Upper lobe of right lung (tissue), 1 donor: ENCODE measurements at regions not wholly inside any gene's neighbourhood (a gene's known extent, or its start where the extent isn't known, plus 50 kb on each side); places are given as distances from the start of the nearest gene placed in this dataset.
"Not testable (repeated sequence)": the region's sequence is repeated elsewhere in the genome, so short reads cannot be mapped to it uniquely, and the experiment has no call there.

ENCODE experiments used
- ATAC-seq: fragments of 200-7000 bp; cut with Tn5 transposase; one replicate; pipeline ENCODE4 v1.9.1; 2020; ENCODE audit warnings: mild to moderate bottlenecking, moderate library complexity
- DNase-seq: peaks from one replicate; pipeline ENCODE4 v3.0.0-alpha.2; 2020
- H3K27ac ChIP-seq: fragments of 200-600 bp; one replicate; pipeline ENCODE4 v1.8.0; 2022
- H3K27me3 ChIP-seq: fragments of 200-600 bp; one replicate; pipeline ENCODE4 v1.8.0; 2022; ENCODE audit warnings: mild to moderate bottlenecking
- H3K36me3 ChIP-seq: fragments of 200-600 bp; one replicate; pipeline ENCODE4 v1.8.0; 2022
- H3K4me1 ChIP-seq: fragments of 200-600 bp; one replicate; pipeline ENCODE4 v1.8.0; 2022
- H3K4me3 ChIP-seq: fragments of 200-600 bp; one replicate; pipeline ENCODE4 v1.8.0; 2022; ENCODE audit warnings: mild to moderate bottlenecking
- H3K9me3 ChIP-seq: fragments of 200-600 bp; one replicate; pipeline ENCODE4 v1.8.0; 2022
- CTCF ChIP-seq: fragments of 200-600 bp; IDR thresholded peaks from one replicate; pipeline ENCODE4 v1.8.0; 2022; ENCODE audit warnings: antibody characterized with exemption
- intact Hi-C: fragments of 100-400 bp; cut with DNase I; formaldehyde crosslinking; loops from one replicate; pipeline ENCODE4 v1.11.0; 2022
- donor health status: DM: no; HTN: yes; CAD: no; lungs with severe emphysema.

GRCh38 chr1:30087465-30087864 lies 635.9 kb downstream of the MATN1 start:
- Histone ChIP-seq H3K27me3 (no peaks in the 10 kb centered on the region), H3K4me1 (peaks cover 13% of the 10 kb centered on the region), H3K36me3 (no peaks in the 10 kb centered on the region), H3K27ac (no peak overlapping the region), H3K9me3 (peaks cover 6% of the 10 kb centered on the region), H3K4me3 (no peak overlapping the region)
- TF ChIP-seq CTCF: peak; percentile 15
- DNase-seq (no peak), ATAC-seq (no peak)
- intact Hi-C loops: no loop called here

GRCh38 chr1:30085811-30086770 lies 637.3 kb downstream of the MATN1 start:
- peak; percentile 51 for TF ChIP-seq CTCF
- no peak overlapping the region for H3K27ac ChIP-seq
- peak; percentile 54 for ATAC-seq

GRCh38 chr1:30084909-30085571 lies 638.3 kb downstream of the MATN1 start:
- Histone ChIP-seq H3K27ac (no peak overlapping the region), H3K4me1 (peaks cover 13% of the 10 kb centered on the region), H3K4me3 (no peak overlapping the region), H3K9me3 (no peaks in the 10 kb centered on the region), H3K27me3 (no peaks in the 10 kb centered on the region), H3K36me3 (no peaks in the 10 kb centered on the region)
- intact Hi-C loops: no loop called here
- DNase-seq: no peak
- ATAC-seq: no peak
- no peak for TF ChIP-seq CTCF

More at GRCh38 chr1:30085811-30086770, 637.3 kb downstream of the MATN1 start:
- H3K36me3 ChIP-seq: no peaks in the 10 kb centered on the region
- peak; percentile 74 for DNase-seq
- no peaks in the 10 kb centered on the region for H3K27me3 ChIP-seq
- intact Hi-C loops: no loop called here
- peaks cover 13% of the 10 kb centered on the region for H3K4me1 ChIP-seq
- H3K9me3 ChIP-seq: no peaks in the 10 kb centered on the region
- H3K4me3 ChIP-seq: no peak overlapping the region

- intact Hi-C loops: no loop called here
- Histone ChIP-seq H3K27me3 (no peaks in the 10 kb centered on the region), H3K27ac (peak overlapping the region; percentile 42), H3K9me3 (no peaks in the 10 kb centered on the region), H3K36me3 (no peaks in the 10 kb centered on the region), H3K4me1 (peaks cover 13% of the 10 kb centered on the region), H3K4me3 (no peak overlapping the region)
- ATAC-seq (peak; percentile 18), DNase-seq (no peak)
- no peak for TF ChIP-seq CTCF
Measured at GRCh38 chr1:30083800-30084464, 639.5 kb downstream of the MATN1 start.

GRCh38 chr1:30081379-30082102 lies 641.8 kb downstream of the MATN1 start:
- Histone ChIP-seq H3K27me3 (no peaks in the 10 kb centered on the region), H3K4me1 (peaks cover 13% of the 10 kb centered on the region), H3K9me3 (no peaks in the 10 kb centered on the region), H3K4me3 (no peak overlapping the region), H3K27ac (no peak overlapping the region), H3K36me3 (no peaks in the 10 kb centered on the region)
- intact Hi-C loops: no loop called here
- ATAC-seq: no peak
- no peak for DNase-seq
- TF ChIP-seq CTCF: no peak

GRCh38 chr1:30075916-30076315 lies 647.5 kb downstream of the MATN1 start:
- H3K36me3 ChIP-seq, H3K4me3 ChIP-seq, ATAC-seq, H3K9me3 ChIP-seq, intact Hi-C loops, DNase-seq, H3K27me3 ChIP-seq, H3K4me1 ChIP-seq, H3K27ac ChIP-seq: not testable (repeated sequence)
